HL-60 (cell line): ENCODE measurements at regions not wholly inside any gene's neighbourhood (a gene's known extent, or its start where the extent isn't known, plus 50 kb on each side); places are given as distances from the start of the nearest gene placed in this dataset.

Experiments used
- CTCF ChIP-seq: IDR thresholded peaks from one replicate; pipeline ENCODE4 v1.5.1; 2011; ENCODE audit warnings: low read length, control low read depth, inconsistent platforms; ENCODE audit not compliant: insufficient read depth
- POLR2AphosphoS5 ChIP-seq: IDR thresholded peaks from 2 replicates; pipeline ENCODE4 v1.6.1; 2012; ENCODE audit warnings: low read depth

GRCh38 chr16:7021653-7022275, 310.9 kb upstream of the RBFOX1 start:
- TF ChIP-seq CTCF (no peak), POLR2AphosphoS5 (no peak)
